Fibroblast of pulmonary artery (primary cell): ENCODE measurements at regions not wholly inside any gene's neighbourhood (a gene's known extent, or its start where the extent isn't known, plus 50 kb on each side); places are given as distances from the start of the nearest gene placed in this dataset.

ENCODE experiments used
- DNase-seq: peaks from one replicate; pipeline ENCODE4 v3.0.0-alpha.2; 2010; ENCODE audit warnings: low read depth
- H3K4me3 ChIP-seq: replicated peaks from 2 replicates; pipeline ENCODE4 v1.5.1; 2011; ENCODE audit warnings: low read depth, mild to moderate bottlenecking, control low read depth, low read length, moderate library complexity
- CTCF ChIP-seq: IDR thresholded peaks from 2 replicates; pipeline ENCODE4 v1.5.1; 2011; ENCODE audit warnings: mild to moderate bottlenecking, control low read depth, low read length, inconsistent platforms; ENCODE audit errors: missing control alignments

- DNase-seq = no peak
- TF ChIP-seq CTCF = no peak
- H3K4me3 ChIP-seq = no peak overlapping the region
Observed at GRCh38 chr1:168380945-168381344, 100.3 kb downstream of the TBX19 start.

GRCh38 chr1:168379104-168379860 is 98.6 kb downstream of the TBX19 start:
- H3K4me3 ChIP-seq = no peak overlapping the region
- peak; percentile 25 for DNase-seq
- no peak for TF ChIP-seq CTCF

GRCh38 chr1:168375566-168376300 is 95.1 kb downstream of the TBX19 start:
- no peak for DNase-seq
- H3K4me3 ChIP-seq = no peak overlapping the region
- no peak for TF ChIP-seq CTCF

GRCh38 chr1:168374566-168374965 is 93.9 kb downstream of the TBX19 start:
- no peak for DNase-seq
- H3K4me3 ChIP-seq = no peak overlapping the region
- TF ChIP-seq CTCF = no peak

- DNase-seq = peak; percentile 62
- TF ChIP-seq CTCF = no peak
- no peak overlapping the region for H3K4me3 ChIP-seq
Observed at GRCh38 chr1:168373869-168374268, 93.2 kb downstream of the TBX19 start.

GRCh38 chr1:168372861-168373371 is 92.2 kb downstream of the TBX19 start:
- no peak overlapping the region for H3K4me3 ChIP-seq
- no peak for TF ChIP-seq CTCF
- DNase-seq = peak; percentile 40
